NCI-H1105 (cell line): ENCODE measurements at regions not wholly inside any gene's neighbourhood (a gene's known extent, or its start where the extent isn't known, plus 50 kb on each side); places are given as distances from the start of the nearest gene placed in this dataset.

ENCODE experiments used
- DNase-seq: peaks from one replicate; lab custom pipeline; 2025; lab: John Stamatoyannopoulos, UW

- no peak for DNase-seq
These were observed 1434.6 kb downstream of the PCDH18 start for GRCh38 chr4:136097676-136098075.

GRCh38 chr4:136088211-136088867 lies 1444.0 kb downstream of the PCDH18 start:
- no peak for DNase-seq

DNA sequence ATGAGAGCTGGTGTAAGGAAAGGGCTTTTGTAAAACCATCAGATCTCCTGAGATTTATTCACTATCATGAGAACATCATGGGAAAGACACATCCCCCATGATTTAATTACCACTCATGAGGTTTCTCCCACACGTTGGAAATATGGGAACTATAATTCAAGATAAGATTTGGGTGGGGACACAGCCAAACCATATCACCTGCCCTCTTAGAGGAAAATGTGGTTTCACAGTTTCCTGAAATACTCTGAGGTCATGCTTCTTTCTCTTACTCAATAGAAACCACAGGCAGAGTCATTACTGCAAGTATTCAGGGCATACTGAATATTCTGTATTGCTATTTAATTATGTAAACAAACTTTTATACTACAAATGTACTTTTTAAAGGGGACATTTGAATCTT lies 1453.3 kb downstream of the PCDH18 start:
- no peak for DNase-seq

GRCh38 chr4:136056748-136057147 lies 1475.5 kb downstream of the PCDH18 start:
- no peak for DNase-seq

DNA sequence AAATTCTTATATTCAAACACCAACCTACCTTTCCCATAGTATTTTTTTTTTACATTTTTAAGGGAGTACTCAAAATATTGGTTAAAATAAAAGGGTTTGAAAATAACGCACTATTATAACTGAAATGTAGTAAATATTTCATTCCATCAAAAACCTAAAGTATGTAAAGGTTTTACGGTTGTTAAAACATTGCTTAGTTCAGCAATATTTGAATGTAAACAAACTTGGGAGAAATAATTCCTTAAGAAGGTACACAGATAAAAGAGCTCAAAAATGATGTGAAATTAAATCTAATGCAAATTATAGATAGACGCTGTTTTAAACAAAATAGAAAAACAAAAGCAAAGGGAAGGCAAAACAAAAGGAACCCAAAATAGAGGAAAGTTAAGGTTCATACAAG lies 1476.9 kb downstream of the PCDH18 start:
- DNase-seq = no peak

- DNase-seq = no peak
These were observed 1495.5 kb downstream of the PCDH18 start for GRCh38 chr4:136036744-136037143.

DNA sequence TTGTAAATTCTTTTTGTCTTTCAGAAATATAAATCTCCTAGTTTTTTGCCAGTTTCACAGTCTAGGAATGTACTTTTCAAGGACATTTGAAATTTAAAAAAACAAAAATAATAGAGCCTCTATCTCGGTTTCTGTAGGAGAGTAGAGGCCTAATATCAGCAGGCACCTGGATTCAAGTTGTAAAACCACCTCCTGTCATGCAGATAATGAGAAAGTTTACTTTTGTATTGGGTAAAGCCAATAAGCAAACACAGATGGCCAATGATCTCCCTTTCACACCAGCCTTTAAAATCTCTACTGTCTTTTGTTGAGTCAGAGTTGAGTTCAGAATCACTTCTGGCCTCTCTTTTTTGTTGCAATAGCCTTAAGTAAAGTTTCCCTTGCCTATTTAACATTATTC lies 1499.9 kb downstream of the PCDH18 start:
- DNase-seq = no peak

- no peak for DNase-seq
These were observed 1506.8 kb downstream of the PCDH18 start for GRCh38 chr4:136025540-136025939.

- no peak for DNase-seq
These were observed 1514.7 kb downstream of the PCDH18 start for GRCh38 chr4:136017556-136017955.

- DNase-seq = no peak
These were observed 1520.1 kb downstream of the PCDH18 start for GRCh38 chr4:136012220-136012619.

GRCh38 chr4:136009258-136009832 lies 1522.9 kb downstream of the PCDH18 start:
- DNase-seq = no peak

DNA sequence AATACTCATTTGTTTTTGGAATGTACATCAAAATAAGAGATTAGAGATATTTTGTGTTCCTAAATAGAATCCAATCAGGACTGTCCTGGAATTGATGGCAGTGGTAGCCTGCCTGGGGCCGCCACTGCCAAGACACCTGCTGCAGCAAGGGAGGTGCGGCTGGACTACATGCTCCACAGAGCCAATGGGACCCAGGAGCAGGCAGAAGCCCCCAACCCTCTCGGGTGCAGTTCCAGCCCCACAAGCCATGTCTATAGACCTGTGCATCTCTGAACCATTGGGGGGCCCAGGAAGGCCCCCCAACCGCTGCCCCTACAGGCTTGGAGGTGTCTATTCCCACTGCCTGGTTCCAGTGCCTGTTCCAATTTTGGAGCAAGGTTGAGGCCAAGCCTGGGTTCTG lies 1524.3 kb downstream of the PCDH18 start:
- DNase-seq = no peak

DNA sequence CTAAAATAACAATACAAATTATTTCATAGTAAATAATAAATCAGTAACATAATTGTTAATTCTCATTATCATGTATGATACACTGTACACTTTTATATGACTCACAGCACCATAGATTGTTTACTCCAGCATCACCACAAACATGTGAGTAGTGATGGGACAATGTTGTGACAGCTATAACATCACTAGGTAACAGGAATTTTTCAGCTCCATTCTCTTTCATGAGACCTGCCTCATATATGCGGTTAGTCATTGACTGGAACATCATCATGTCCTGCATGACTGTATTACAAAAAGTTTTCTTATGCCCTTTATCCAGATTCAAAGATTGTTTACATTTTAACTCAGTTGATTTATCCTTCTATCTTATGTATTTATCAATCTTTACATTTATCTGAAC lies 1530.0 kb downstream of the PCDH18 start:
- DNase-seq = no peak

GRCh38 chr4:136001791-136002190 lies 1530.5 kb downstream of the PCDH18 start:
- no peak for DNase-seq

GRCh38 chr4:136000246-136000645 lies 1532.0 kb downstream of the PCDH18 start:
- DNase-seq = no peak

DNA sequence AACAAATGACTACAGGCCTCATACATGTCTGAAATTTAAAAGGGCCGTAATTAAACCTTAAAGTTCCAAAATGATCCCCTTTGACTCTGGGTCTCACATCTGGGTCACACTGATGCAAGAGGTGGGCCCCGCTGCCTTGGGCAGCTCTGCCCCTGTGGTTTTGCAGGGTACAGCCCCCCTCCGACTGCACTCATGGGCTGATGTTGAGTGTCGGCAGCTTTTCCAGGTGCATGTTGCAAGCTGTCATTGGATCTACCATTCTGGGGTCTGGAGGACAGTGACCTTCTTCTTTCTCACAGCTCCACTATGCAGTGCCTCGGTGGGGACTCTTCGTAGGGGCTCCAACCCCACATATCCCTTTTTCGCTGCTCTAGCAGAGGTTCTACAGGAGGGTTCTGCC lies 1537.9 kb downstream of the PCDH18 start:
- DNase-seq = no peak

- no peak for DNase-seq
These were observed 1555.4 kb downstream of the PCDH18 start for GRCh38 chr4:135976860-135977259.

GRCh38 chr4:135966936-135967335 lies 1565.4 kb downstream of the PCDH18 start:
- DNase-seq = no peak

DNA sequence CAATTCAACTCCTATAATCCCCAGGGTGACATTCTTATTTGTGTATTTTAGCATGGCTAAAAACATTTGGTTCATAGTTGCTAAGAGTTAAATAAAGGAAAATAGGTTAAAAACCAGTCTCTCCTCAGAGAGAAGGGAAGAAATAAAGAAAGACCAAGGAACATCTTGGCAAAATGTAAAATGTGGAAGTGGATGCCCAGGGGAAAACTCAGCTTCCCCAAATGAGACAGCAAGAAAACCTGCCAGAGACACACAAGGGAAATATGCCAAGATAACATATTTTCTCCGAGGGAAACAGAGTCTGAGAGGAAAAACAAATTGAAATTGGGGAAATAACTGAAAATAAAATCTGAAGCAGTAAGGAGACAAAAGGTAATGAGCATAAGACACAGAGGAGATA lies 1569.3 kb downstream of the PCDH18 start:
- DNase-seq = no peak

DNA sequence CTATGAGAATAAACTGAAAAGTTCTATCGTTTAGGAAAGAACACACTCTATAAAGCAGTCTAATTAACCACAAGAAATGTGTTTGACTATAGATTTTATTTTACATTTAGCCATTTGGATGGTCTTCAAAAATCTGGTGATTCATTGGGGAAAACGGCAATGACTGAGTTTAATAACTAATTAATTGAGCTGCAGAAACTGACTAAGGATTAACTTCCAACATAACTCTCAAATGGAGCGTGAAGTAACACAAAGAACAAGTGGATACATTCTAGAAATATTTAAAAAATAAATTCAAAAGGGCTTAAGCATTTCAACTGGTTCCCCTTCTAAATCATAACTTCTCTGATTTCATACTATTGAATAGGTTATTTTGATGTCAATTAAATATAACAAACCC lies 1582.4 kb downstream of the PCDH18 start:
- no peak for DNase-seq

DNA sequence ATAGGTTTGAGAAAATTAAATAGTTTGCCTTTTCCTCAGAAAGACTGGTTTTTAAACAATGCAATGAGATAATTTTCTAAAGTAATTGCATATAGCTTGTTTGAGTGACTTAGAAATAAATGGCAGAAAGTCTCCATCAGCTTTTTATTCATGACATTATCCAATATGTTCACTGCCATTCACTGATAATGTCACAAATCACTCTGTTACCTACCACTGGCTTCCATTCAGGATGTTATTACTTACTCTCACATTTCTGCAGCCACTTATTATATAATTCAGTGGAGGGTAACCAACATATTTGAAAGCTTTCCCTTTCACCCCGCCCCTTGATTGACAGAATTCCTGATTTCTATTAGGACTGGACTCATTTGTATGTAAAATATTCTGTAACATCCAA lies 1583.5 kb downstream of the PCDH18 start:
- no peak for DNase-seq

- DNase-seq = no peak
These were observed 1590.6 kb downstream of the PCDH18 start for GRCh38 chr4:135941671-135942070.

DNA sequence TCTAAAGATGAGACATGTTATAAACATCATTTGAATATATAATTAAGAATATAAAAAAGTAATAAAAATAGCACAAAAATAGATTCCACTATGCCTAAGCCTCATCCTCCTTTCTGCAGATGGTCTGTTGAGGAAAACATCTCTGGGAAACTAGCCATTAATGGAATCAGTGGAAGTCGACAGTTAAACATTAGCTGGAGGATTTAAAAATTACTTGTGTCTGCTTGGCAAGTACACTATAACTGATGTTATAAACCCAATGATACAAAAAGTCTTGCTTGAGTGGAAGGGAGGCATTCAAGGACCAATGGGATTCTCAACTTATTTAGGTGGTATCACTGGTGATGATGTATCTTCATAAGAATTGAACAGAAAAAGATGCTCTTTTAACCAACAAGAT lies 1598.3 kb downstream of the PCDH18 start:
- no peak for DNase-seq

- no peak for DNase-seq
These were observed 1604.6 kb downstream of the PCDH18 start for GRCh38 chr4:135927651-135928050.
